Left kidney (tissue), 1 donor: ENCODE measurements at regions not wholly inside any gene's neighbourhood (a gene's known extent, or its start where the extent isn't known, plus 50 kb on each side); places are given as distances from the start of the nearest gene placed in this dataset.

ENCODE experiments used
- DNase-seq: peaks from one replicate; pipeline ENCODE4 v3.0.0-alpha.2; 2013

DNA sequence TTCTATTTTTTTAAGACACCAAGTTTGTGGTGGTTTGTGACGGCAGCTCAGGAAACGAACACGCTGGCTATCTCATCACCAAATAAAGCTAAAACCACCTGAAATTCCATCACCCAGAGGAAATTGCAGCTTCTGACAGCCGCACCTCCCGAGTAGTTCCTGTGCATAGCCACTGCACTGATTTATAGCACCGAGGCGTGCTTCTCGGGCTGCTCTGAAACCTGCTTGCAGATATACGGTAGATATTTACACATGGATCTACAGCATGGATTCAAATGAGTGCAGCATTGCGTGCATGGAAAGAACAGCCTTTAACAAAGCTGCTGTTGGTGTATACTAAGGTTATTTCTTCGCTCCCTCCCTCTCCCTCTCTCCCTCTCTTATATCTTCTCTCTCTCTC lies 153.8 kb downstream of the PHF2 start:
- DNase-seq = no peak
